GM18526 (cell line): ENCODE measurements at regions not wholly inside any gene's neighbourhood (a gene's known extent, or its start where the extent isn't known, plus 50 kb on each side); places are given as distances from the start of the nearest gene placed in this dataset.

Experiments used
- POLR2A ChIP-seq: IDR thresholded peaks from 3 replicates; pipeline ENCODE4 v1.6.1; 2011; ENCODE audit not compliant: insufficient read length; ENCODE audit errors: extremely low read depth

DNA sequence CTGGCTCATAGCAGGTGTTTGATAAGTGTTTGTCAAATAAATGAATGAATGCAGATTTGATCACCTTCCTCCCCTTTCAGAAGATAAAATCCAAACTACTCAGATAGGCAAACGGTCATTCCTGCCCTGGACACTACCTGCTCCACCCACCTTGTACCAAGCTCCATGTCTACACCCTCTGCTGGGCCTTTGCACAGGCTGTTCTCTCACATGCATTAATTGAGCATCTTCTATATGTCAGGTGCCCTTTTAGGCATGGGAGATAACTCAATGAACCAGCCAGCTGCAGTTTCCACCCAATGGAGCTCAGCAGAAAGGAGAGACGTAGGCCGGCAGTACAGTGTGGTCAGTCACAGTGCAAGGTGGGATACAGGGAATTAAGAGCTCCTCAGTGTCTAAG, 102.3 kb upstream of the CPEB4 start:
- no peak for TF ChIP-seq POLR2A

DNA sequence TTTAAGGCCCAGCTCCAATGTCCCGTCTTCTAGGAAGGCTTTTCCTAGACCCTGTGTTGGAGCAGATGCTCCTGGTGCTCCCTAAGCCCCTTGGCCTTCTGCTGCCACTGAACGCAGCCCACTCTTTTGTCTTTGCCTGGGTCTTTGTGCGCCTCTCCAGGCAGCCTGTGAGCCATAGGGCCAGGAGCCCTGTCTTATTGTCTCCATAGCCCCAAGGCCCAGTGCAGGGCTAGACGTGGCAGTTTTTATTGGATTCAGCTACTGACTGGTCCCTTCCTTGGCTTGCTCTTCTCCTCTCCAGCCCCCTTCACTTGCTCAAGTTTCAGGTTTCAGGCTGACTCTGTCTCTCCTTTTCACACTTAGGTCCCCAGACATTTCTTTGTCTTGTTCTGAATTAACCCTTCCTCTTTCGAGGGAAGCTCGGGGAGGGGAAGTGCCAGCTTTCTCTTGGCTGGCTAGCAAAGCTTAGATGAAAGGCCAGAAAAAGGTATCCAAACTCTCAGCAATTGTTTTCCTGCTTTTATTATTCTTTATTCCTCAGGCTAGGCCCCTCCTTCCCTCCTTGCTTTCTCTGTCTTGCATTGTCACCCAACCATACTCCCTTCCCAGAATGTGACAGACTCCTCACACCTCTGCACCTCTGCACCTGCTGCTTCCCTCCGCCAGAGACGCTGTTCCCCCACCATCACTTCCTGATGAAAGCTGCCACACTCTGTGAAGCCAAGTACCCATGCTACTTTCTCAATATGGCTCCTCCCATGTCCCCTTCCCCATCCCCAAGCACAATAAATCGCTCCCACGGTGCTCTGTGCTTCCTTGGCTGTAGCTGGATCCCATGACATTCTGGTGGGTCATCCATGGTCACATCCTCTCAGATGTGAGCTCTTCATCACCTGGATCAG, 101.6 kb upstream of the CPEB4 start:
- TF ChIP-seq POLR2A = no peak

DNA sequence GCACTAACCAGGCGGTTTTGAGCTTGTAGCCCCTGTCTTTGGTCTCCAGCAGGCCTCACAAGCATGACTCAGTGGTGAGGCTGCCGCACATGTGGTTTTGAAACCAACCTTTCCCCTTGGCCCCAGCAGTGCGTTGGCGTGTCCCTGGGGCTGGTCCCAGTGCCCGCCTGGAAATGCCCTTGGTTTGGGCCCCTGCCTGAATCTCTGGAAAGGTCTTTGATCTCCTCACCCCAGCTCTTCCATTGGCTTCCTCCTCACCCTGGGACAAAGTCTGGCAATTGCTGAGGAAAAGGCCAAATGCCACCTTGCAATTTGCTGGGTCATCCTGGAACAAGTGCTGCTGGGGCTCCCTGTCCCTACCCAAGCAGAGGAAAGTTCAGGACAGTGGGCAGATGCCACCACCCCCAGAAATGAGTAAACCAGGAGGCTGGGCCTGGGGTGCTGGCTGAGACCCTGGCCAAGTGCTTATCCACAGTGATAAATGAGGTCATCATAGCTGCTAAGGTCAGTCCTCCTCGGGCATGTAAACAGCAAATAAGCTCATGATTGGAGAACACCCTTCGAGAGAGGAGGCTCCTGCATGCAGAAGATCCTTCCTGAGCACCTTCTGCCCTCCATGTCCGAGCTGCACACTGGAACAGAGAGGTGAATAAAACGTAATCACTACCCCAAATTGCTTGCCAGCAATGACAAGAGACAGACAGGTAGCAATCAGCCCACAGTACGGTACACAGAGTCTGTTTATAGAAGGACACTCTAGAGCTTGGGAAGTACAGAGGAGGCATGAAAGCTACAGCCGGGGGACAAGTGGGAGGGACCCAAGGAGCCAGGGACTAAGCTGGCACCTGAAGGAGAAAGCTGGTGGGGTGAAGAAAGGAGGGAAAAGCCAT, 98.9 kb upstream of the CPEB4 start:
- no peak for TF ChIP-seq POLR2A

DNA sequence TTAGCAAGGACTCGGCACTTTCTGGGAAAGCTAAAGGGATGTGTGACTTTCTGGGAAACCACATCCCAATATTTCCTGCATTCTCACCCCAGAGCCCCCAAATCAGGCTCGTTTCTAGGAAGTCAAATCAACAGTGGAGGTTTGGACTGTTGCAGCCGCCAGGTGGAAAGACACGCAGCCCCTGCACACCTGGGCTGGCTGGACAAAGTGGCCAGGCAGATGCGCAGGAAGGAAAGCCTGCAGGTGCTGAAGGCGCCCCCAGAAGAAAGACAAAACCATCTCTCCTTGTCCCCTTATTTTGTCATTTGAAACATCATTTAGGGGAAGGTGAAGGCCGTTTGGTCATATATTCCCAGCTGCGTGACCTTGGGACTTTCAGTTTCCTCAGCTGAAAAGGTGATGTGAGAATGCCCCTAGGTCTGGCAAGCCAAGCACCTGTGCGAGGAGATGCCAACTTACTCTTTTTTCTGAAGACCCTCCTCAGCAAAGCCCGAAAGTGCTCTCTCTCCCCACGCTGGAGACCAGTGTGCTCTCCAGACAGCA, 97.9 kb upstream of the CPEB4 start:
- TF ChIP-seq POLR2A = no peak

DNA sequence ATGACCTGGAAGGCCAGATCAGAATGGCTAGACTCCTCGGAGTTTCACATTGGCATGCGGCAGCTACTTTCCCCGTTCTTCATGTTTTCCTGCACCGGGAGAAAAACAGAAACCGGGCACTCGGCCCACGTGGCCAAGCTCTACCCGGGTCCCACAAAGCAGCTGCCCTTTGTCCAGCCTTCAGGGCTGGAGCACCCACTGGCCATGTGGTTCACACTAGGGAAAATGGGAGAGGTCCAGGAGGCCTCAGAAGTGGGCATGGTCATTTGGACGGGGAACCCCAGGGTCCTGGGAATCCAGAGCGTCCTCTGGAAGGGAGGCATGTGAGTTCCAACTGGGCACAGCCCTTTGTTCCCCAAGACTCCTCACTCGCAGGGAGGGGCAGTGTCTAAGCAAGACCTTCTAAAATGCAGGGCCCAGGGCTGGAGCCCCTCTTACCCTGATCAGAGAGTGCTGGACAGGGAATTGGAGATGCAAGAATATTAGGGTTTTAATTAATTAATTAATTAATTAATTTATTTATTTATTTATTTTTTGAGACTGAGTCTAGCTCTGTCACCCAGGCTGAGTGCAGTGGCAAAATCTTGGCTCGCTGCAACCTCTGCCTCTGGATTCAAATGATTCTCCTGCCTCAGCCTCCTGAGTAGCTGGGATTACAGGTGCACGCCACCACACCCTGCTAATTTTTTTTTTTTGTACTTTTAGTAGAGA, 97.2 kb upstream of the CPEB4 start:
- no peak for TF ChIP-seq POLR2A

DNA sequence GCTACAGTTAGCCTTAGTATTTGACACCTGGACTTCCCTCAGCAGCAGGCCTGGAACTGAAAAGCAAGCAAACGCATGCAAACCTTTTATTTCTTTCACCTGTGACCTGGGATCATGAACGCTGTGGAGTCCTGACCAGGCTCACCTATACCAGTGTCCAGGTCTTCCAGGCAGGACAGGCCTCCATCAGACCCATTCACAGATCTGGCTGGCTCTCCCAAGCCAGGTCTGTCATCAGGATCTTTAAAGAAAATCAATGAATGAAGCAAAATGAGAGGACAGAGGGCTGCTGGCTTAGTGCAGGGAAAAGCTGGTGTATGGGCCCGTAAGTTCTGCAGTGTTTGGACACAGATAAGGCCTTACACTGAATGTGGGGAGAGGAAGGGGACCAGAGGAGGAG, 96.3 kb upstream of the CPEB4 start:
- no peak for TF ChIP-seq POLR2A

DNA sequence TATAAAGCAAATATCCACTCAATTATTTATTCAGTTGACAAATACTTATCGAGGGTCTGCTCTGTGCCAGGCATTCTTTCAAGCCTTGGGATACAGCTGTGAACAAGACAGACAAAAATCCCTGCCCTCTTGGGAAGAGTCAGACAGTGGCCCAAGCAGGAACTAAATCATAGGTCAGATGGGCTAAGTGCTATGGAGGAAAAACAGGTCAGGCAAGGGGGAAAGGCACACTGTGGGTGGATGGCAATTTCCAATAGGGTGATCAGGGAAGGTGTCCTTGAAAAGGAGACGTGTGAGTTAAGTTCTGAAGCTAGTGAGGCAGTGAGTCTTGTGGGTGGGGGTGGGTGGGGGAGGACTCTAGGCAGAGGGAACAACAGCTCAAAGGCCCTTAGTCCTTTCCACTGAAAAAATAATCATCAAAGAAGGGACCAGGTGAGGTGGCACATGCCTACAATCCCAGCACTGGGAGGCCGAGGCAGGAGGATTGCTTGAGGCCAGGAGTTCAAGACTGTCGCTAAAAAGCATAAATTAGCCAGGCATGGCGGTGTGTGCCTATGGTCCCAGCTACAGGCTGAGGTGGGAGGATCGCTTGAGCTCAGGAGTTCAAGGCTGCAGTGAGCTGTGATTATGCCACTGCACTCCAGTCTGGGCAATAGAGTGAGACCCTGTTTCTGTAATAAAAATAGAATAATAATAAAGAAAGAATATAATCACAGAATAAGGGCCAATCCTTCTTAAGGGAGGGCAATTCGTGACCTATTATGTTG, 95.2 kb upstream of the CPEB4 start:
- no peak for TF ChIP-seq POLR2A

DNA sequence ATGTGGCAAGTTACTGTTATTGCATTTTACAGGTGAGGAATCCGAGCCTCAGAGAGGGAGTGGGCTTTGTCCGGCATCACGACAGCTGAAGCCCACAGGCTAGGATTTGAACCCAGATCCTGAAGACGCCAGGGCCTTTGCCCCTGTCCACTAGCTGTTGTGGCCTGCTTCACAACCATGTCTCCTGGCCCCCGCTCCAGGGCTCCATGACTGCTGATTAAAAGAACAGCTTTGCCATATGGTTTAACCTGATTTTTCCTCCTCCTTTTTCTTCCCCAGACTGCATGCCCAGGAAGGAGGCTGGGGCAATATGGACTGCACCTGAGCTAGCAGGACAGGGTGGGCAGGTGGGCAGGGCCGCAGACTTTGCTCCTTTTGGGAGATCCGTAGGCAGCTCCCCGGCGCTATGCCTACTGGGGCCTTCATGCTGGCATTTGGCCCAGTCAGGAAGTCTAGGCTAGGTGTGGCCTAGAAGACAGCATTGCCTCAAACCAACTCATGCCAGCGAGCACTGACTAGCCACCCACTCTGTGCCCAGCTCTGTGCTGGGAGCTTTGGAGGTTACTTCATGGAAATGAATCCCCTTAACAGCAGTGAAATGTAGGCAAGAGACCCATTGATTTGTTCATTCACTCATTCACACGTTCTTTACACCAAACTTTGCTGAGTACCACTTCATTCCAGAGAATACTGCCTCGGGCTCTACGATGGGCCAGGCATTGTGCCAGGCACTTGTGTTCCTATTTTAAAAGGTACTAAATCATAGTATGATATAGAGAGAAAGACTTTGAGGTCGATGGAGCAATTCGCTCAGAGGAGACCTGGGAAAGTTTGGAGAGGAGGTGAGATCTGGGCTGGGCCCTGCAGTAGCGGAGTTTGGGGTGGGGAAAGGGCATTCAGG, 94.3 kb upstream of the CPEB4 start:
- TF ChIP-seq POLR2A = no peak

DNA sequence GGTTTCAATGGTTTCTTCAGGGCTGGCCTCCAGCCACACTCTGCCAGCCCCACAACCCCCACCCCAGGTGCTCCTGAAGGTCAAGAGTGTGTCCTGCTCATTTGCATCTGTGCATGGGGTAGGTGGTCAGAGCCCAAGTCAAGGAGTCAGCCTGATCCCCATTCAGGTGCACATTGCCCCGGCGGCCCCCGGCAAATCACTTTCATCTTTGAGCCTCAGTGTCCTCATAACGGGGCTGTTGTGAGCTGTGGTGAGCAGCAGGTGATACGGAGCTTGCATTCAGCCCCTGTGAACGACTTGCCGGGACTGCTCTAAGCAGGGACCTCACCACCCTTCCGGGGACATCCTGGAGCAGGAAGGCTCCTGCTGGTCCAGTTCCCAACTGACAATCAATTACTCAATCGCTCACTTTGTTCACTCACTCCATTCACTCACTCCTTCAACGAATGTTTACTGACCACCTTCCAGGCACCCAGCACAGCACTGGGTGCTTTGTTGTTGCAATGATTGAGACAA, 93.2 kb upstream of the CPEB4 start:
- TF ChIP-seq POLR2A = no peak

DNA sequence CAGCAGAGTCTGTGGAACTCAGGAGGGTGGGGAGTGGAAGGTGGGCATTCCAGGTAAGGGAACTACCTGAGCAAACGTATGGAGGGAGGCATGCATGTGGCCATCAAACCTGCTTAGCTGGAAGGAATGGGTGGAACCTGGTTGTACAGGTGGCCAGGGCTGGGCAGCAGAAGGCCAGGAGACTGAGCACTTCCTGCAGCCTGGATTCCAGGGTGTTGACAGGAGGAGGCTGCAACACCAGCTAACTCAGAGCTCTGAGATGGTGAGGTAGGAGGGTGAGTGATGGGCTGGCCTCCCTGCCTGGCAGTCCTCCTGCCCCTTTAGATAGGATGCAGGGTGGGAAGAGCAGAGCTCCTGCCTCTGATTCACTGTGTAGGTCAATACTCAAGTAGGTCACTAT, 92.5 kb upstream of the CPEB4 start:
- TF ChIP-seq POLR2A = no peak

DNA sequence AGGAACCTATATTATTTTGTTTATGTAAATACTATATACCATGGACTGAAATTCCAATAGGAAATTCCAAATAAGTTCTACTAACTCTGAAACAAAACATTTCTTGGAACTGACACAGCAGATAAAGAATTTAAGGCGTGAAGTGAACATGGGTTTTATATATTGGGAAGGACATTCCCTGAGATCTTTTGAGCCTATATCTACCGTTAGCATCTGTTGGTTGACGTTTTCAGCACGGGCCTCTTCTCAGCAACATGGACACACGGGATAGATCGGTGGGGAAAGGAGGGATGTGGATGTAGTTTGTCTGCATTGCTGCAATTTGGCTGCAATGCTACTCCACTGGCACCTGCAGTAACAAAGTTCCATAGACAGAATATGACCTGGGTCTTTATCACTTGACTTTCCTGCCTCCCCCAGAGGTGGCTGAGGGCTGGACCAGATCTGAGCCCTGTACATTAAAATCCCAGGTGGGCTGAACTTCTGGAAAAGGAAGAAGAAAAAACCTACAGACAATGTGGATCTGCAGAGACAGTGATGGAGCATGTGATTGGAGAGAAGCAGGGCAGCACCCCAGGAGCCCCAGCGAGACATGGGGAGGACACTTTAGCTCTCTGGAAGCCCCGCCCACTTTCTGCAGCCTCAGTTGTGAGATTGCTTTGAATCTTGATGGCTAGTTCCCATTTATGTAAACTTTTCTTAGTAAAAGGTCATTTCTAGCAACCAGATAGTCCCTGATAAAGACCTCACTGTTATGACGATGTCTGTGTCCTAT, 91.2 kb upstream of the CPEB4 start:
- TF ChIP-seq POLR2A = no peak

DNA sequence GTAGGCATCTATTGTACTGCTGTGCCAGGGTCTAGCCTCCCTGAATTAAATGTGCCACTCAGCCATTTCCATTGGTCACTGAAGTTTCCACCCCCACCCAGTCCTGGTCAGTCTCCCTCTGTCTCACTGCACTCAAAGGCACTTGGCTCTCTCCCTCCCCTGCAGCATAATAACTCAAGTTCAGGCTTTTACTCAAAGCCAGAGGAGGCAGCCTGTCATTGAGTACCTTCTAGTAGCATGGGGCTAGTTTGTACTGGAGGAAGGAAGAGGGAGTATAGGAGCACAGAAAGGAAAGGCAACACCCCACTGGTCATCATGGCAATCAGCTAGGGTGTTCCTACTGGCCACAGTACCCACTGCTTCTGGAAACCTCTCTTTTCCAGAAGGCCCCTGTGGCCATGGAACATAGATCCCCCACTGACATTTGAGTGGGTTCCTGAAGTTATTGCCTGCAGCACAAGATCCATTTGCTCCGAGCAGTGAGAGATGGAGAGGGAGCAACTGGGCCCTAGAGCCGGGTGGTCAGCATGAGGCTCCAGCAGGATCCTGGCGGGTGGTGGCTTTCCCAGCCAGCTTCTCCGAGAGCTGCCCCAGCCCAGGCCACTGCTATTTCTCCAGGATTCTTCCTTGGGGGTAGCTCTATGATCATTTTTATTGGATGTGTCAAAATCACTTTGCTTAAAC, 89.9 kb upstream of the CPEB4 start:
- TF ChIP-seq POLR2A = no peak
